ENCODE measurements at regions not wholly inside any gene's neighbourhood (a gene's known extent, or its start where the extent isn't known, plus 50 kb on each side); places are given as distances from the start of the nearest gene placed in this dataset.

GRCh38 chr13:27014406-27015359 lies 156.9 kb downstream of the USP12 start:
- Mint-ChIP-seq H3K4me3 (no peak overlapping the region), H3K36me3 (no peaks in the 10 kb centered on the region), H3K27ac (no peak overlapping the region), H3K4me1 (no peaks in the 10 kb centered on the region), H3K9me3 (no peaks in the 10 kb centered on the region), H3K27me3 (peaks cover 10% of the 10 kb centered on the region)
- no peak for ATAC-seq (ENCODE audit: low read depth)
- no peak for DNase-seq
- POLR2A ChIA-PET, result no interaction called here

- H3K27me3 Mint-ChIP-seq, result peaks cover 15% of the 10 kb centered on the region
- no peaks in the 10 kb centered on the region for H3K4me1 Mint-ChIP-seq
- ATAC-seq (ENCODE audit: low read depth) (no peak), DNase-seq (no peak)
- H3K4me3 Mint-ChIP-seq, result no peak overlapping the region
- POLR2A ChIA-PET, result no interaction called here
- no peaks in the 10 kb centered on the region for H3K9me3 Mint-ChIP-seq
- H3K27ac Mint-ChIP-seq, result no peak overlapping the region
- no peaks in the 10 kb centered on the region for H3K36me3 Mint-ChIP-seq
These were observed 159.0 kb downstream of the USP12 start for GRCh38 chr13:27012482-27013197.

- H3K4me3 Mint-ChIP-seq, result no peak overlapping the region
- POLR2A ChIA-PET, result no interaction called here
- no peaks in the 10 kb centered on the region for H3K36me3 Mint-ChIP-seq
- H3K9me3 Mint-ChIP-seq, result no peaks in the 10 kb centered on the region
- H3K27me3 Mint-ChIP-seq, result peaks cover 22% of the 10 kb centered on the region
- no peaks in the 10 kb centered on the region for H3K4me1 Mint-ChIP-seq
- no peak overlapping the region for H3K27ac Mint-ChIP-seq
- no peak for DNase-seq
- no peak for ATAC-seq (ENCODE audit: low read depth)
These were observed 159.9 kb downstream of the USP12 start for GRCh38 chr13:27011661-27012060.

GRCh38 chr13:27008733-27009132 lies 162.9 kb downstream of the USP12 start:
- Mint-ChIP-seq H3K27me3 (peaks cover 39% of the 10 kb centered on the region), H3K4me3 (no peak overlapping the region), H3K4me1 (peaks cover 4% of the 10 kb centered on the region), H3K36me3 (no peaks in the 10 kb centered on the region), H3K27ac (no peak overlapping the region), H3K9me3 (no peaks in the 10 kb centered on the region)
- ATAC-seq (ENCODE audit: low read depth) (no peak), DNase-seq (no peak)
- POLR2A ChIA-PET, result no interaction called here

GRCh38 chr13:27007166-27007565 lies 164.4 kb downstream of the USP12 start:
- Mint-ChIP-seq H3K27me3 (peaks cover 43% of the 10 kb centered on the region), H3K36me3 (no peaks in the 10 kb centered on the region), H3K4me1 (peaks cover 4% of the 10 kb centered on the region), H3K4me3 (peak overlapping the region; percentile 61), H3K27ac (no peak overlapping the region), H3K9me3 (no peaks in the 10 kb centered on the region)
- POLR2A ChIA-PET, result no interaction called here
- ATAC-seq (ENCODE audit: low read depth) (no peak), DNase-seq (no peak)

GRCh38 chr13:27006519-27007161 lies 165.0 kb downstream of the USP12 start:
- Mint-ChIP-seq H3K36me3 (no peaks in the 10 kb centered on the region), H3K27ac (no peak overlapping the region), H3K27me3 (peaks cover 43% of the 10 kb centered on the region), H3K4me3 (peak overlapping the region; percentile 61), H3K9me3 (no peaks in the 10 kb centered on the region), H3K4me1 (peaks cover 4% of the 10 kb centered on the region)
- POLR2A ChIA-PET, result interaction anchor here (0.6 kb wide), 1 partner anchor 284 kb away, joined by 3 read pairs; no protein-coding TSS in a partner anchor
- no peak for DNase-seq
- peak; percentile 65 for ATAC-seq (ENCODE audit: low read depth)

- no peak overlapping the region for H3K4me3 Mint-ChIP-seq
- no peak overlapping the region for H3K27ac Mint-ChIP-seq
- no peaks in the 10 kb centered on the region for H3K9me3 Mint-ChIP-seq
- POLR2A ChIA-PET, result interaction anchor here (0.6 kb wide), 1 partner anchor 285 kb away, joined by 3 read pairs; no protein-coding TSS in a partner anchor
- no peaks in the 10 kb centered on the region for H3K36me3 Mint-ChIP-seq
- peaks cover 4% of the 10 kb centered on the region for H3K4me1 Mint-ChIP-seq
- ATAC-seq (ENCODE audit: low read depth) (no peak), DNase-seq (no peak)
- peaks cover 44% of the 10 kb centered on the region for H3K27me3 Mint-ChIP-seq
These were observed 165.6 kb downstream of the USP12 start for GRCh38 chr13:27005976-27006518.

- Mint-ChIP-seq H3K4me1 (peaks cover 4% of the 10 kb centered on the region), H3K27ac (no peak overlapping the region), H3K27me3 (peaks cover 43% of the 10 kb centered on the region), H3K4me3 (no peak overlapping the region), H3K9me3 (no peaks in the 10 kb centered on the region), H3K36me3 (no peaks in the 10 kb centered on the region)
- ATAC-seq (ENCODE audit: low read depth) (no peak), DNase-seq (no peak)
- POLR2A ChIA-PET, result no interaction called here
These were observed 166.1 kb downstream of the USP12 start for GRCh38 chr13:27005556-27005955.

GRCh38 chr13:27004866-27005265 lies 166.7 kb downstream of the USP12 start:
- no peak for DNase-seq
- Mint-ChIP-seq H3K9me3 (no peaks in the 10 kb centered on the region), H3K4me3 (no peak overlapping the region), H3K36me3 (no peaks in the 10 kb centered on the region), H3K27me3 (peaks cover 43% of the 10 kb centered on the region), H3K4me1 (peaks cover 4% of the 10 kb centered on the region), H3K27ac (no peak overlapping the region)
- no peak for ATAC-seq (ENCODE audit: low read depth)
- POLR2A ChIA-PET, result no interaction called here

GRCh38 chr13:27004326-27004725 lies 167.3 kb downstream of the USP12 start:
- no peaks in the 10 kb centered on the region for H3K9me3 Mint-ChIP-seq
- DNase-seq, result no peak
- H3K36me3 Mint-ChIP-seq, result no peaks in the 10 kb centered on the region
- POLR2A ChIA-PET, result no interaction called here
- H3K27me3 Mint-ChIP-seq, result peaks cover 43% of the 10 kb centered on the region
- no peak overlapping the region for H3K4me3 Mint-ChIP-seq
- no peak overlapping the region for H3K27ac Mint-ChIP-seq
- H3K4me1 Mint-ChIP-seq, result peaks cover 4% of the 10 kb centered on the region
- no peak for ATAC-seq (ENCODE audit: low read depth)

- POLR2A ChIA-PET, result no interaction called here
- H3K36me3 Mint-ChIP-seq, result no peaks in the 10 kb centered on the region
- peaks cover 12% of the 10 kb centered on the region for H3K4me1 Mint-ChIP-seq
- no peaks in the 10 kb centered on the region for H3K9me3 Mint-ChIP-seq
- H3K27ac Mint-ChIP-seq, result no peak overlapping the region
- DNase-seq (no peak), ATAC-seq (ENCODE audit: low read depth) (no peak)
- peaks cover 31% of the 10 kb centered on the region for H3K27me3 Mint-ChIP-seq
- no peak overlapping the region for H3K4me3 Mint-ChIP-seq
These were observed 169.9 kb downstream of the USP12 start for GRCh38 chr13:27001705-27002104.

- peaks cover 14% of the 10 kb centered on the region for H3K4me1 Mint-ChIP-seq
- H3K27ac Mint-ChIP-seq, result no peak overlapping the region
- H3K36me3 Mint-ChIP-seq, result no peaks in the 10 kb centered on the region
- DNase-seq (no peak), ATAC-seq (ENCODE audit: low read depth) (no peak)
- POLR2A ChIA-PET, result no interaction called here
- H3K9me3 Mint-ChIP-seq, result no peaks in the 10 kb centered on the region
- peaks cover 32% of the 10 kb centered on the region for H3K27me3 Mint-ChIP-seq
- no peak overlapping the region for H3K4me3 Mint-ChIP-seq
These were observed 170.9 kb downstream of the USP12 start for GRCh38 chr13:27000686-27001085.

- Mint-ChIP-seq H3K36me3 (no peaks in the 10 kb centered on the region), H3K9me3 (no peaks in the 10 kb centered on the region), H3K4me1 (peaks cover 10% of the 10 kb centered on the region), H3K4me3 (no peak overlapping the region), H3K27ac (no peak overlapping the region), H3K27me3 (peaks cover 27% of the 10 kb centered on the region)
- POLR2A ChIA-PET, result no interaction called here
- DNase-seq (no peak), ATAC-seq (ENCODE audit: low read depth) (no peak)
These were observed 172.1 kb downstream of the USP12 start for GRCh38 chr13:26999499-26999898.

Measured in activated naive CD8-positive, alpha-beta T cell treated with anti-CD3 and anti-CD28 coated beads, Interleukin-2, amount 10 ng/mL, durations not matched to agents 7 days and 5 days (primary cell).